ENCODE measurements at regions not wholly inside any gene's neighbourhood (a gene's known extent, or its start where the extent isn't known, plus 50 kb on each side); places are given as distances from the start of the nearest gene placed in this dataset.

GRCh38 chr2:129009555-129010146 lies 691.0 kb upstream of the HS6ST1 start:
- Histone ChIP-seq H3K4me3 (no peak overlapping the region), H3K9me2 (ENCODE audit: insufficient read depth) (no peaks in the 10 kb centered on the region), H3K36me3 (ENCODE audit: low read depth) (no peaks in the 10 kb centered on the region), H3K27me3 (ENCODE audit: insufficient read depth, low read depth) (peaks cover 41% of the 10 kb centered on the region), H3K79me2 (ENCODE audit: low read depth) (no peaks in the 10 kb centered on the region), H3F3A (ENCODE audit: insufficient read depth, low read depth) (no peaks in the 10 kb centered on the region), H2AFZ (no peak overlapping the region), H3K9me3 (ENCODE audit: insufficient read depth, low read depth) (no peaks in the 10 kb centered on the region), H3K4me2 (no peak overlapping the region), H3K4me1 (replicated peaks; ENCODE audit: insufficient read depth) (no peaks in the 10 kb centered on the region), H4K20me1 (ENCODE audit: insufficient read depth) (no peaks in the 10 kb centered on the region), H3K27ac (no peak overlapping the region)
- TF ChIP-seq CTCF (conservative IDR thresholded peaks at IDR 0.05) (no peak), EZH2 (IDR thresholded peaks at IDR 0.05; ENCODE audit: low read depth) (no peak)
- POLR2A ChIA-PET (ENCODE audit: unreplicated experiment), result no interaction called here
- no TSS peak for BruUV-seq (replicated peaks)
- intact Hi-C loops (cut with micrococcal nuclease; ENCODE audit: unreplicated experiment), result no loop called here
- CTCF ChIA-PET, result no interaction called here
- DNase-seq, result no peak

GRCh38 chr2:129010262-129010661 lies 691.6 kb upstream of the HS6ST1 start:
- TF ChIP-seq CTCF (conservative IDR thresholded peaks at IDR 0.05), result no peak
- TF ChIP-seq EZH2 (IDR thresholded peaks at IDR 0.05; ENCODE audit: low read depth), result no peak
- no peak for DNase-seq
- BruUV-seq (replicated peaks), result no TSS peak

GRCh38 chr2:129011466-129012061 lies 692.9 kb upstream of the HS6ST1 start:
- Histone ChIP-seq H3K4me2 (no peak overlapping the region), H3F3A (ENCODE audit: insufficient read depth, low read depth) (no peaks in the 10 kb centered on the region), H3K27me3 (ENCODE audit: insufficient read depth, low read depth) (peaks cover 41% of the 10 kb centered on the region), H4K20me1 (ENCODE audit: insufficient read depth) (no peaks in the 10 kb centered on the region), H3K4me1 (replicated peaks; ENCODE audit: insufficient read depth) (no peaks in the 10 kb centered on the region), H3K9me3 (ENCODE audit: insufficient read depth, low read depth) (no peaks in the 10 kb centered on the region), H3K27ac (no peak overlapping the region), H3K4me3 (no peak overlapping the region), H3K79me2 (ENCODE audit: low read depth) (no peaks in the 10 kb centered on the region), H3K9me2 (ENCODE audit: insufficient read depth) (no peaks in the 10 kb centered on the region), H2AFZ (no peak overlapping the region), H3K36me3 (ENCODE audit: low read depth) (no peaks in the 10 kb centered on the region)
- ChIA-PET CTCF (no interaction called here), POLR2A (ENCODE audit: unreplicated experiment) (no interaction called here)
- no peak for DNase-seq
- TF ChIP-seq EZH2 (IDR thresholded peaks at IDR 0.05; ENCODE audit: low read depth) (no peak), CTCF (conservative IDR thresholded peaks at IDR 0.05) (no peak)
- intact Hi-C loops (cut with micrococcal nuclease; ENCODE audit: unreplicated experiment), result no loop called here
- BruUV-seq (replicated peaks), result no TSS peak

More at GRCh38 chr2:129010262-129010661, 691.6 kb upstream of the HS6ST1 start:
- Histone ChIP-seq H3K27ac (no peak overlapping the region), H3K9me3 (ENCODE audit: insufficient read depth, low read depth) (no peaks in the 10 kb centered on the region), H3K4me3 (no peak overlapping the region), H3K4me2 (no peak overlapping the region), H3K9me2 (ENCODE audit: insufficient read depth) (no peaks in the 10 kb centered on the region), H4K20me1 (ENCODE audit: insufficient read depth) (no peaks in the 10 kb centered on the region), H3K36me3 (ENCODE audit: low read depth) (no peaks in the 10 kb centered on the region), H3F3A (ENCODE audit: insufficient read depth, low read depth) (no peaks in the 10 kb centered on the region), H2AFZ (no peak overlapping the region), H3K4me1 (replicated peaks; ENCODE audit: insufficient read depth) (no peaks in the 10 kb centered on the region), H3K79me2 (ENCODE audit: low read depth) (no peaks in the 10 kb centered on the region), H3K27me3 (ENCODE audit: insufficient read depth, low read depth) (peaks cover 41% of the 10 kb centered on the region)
- ChIA-PET POLR2A (ENCODE audit: unreplicated experiment) (no interaction called here), CTCF (no interaction called here)
- intact Hi-C loops (cut with micrococcal nuclease; ENCODE audit: unreplicated experiment), result no loop called here
